ENCODE measurements at regions not wholly inside any gene's neighbourhood (a gene's known extent, or its start where the extent isn't known, plus 50 kb on each side); places are given as distances from the start of the nearest gene placed in this dataset.

- TF ChIP-seq CTCF (IDR thresholded peaks at IDR 0.05) (no peak), EP300 (IDR thresholded peaks at IDR 0.05) (no peak), POLR2AphosphoS5 (IDR thresholded peaks at IDR 0.05) (no peak)
Measured at GRCh38 chr4:61143461-61143860, 56.7 kb upstream of the ADGRL3 start.
